Activated naive CD4-positive, alpha-beta T cell treated with anti-CD3 and anti-CD28 coated beads for 36 hours (primary cell): ENCODE measurements at regions not wholly inside any gene's neighbourhood (a gene's known extent, or its start where the extent isn't known, plus 50 kb on each side); places are given as distances from the start of the nearest gene placed in this dataset.

Source experiments
- CTCF ChIA-PET: fragments of 350-600 bp; sonication (Branson Sonifier 250); formaldehyde crosslinking; loops from one replicate; lab custom pipeline; 2021; ENCODE audit warnings: antibody characterized with exemption; lab: Charles Lee
- DNase-seq: peaks from one replicate; pipeline ENCODE4 v3.0.0-alpha.2; 2020
- H3K27ac Mint-ChIP-seq: one replicate; pipeline ENCODE4 v1.8.0; 2021; ENCODE audit warnings: mild to moderate bottlenecking, mixed read lengths
- H3K27me3 Mint-ChIP-seq: one replicate; pipeline ENCODE4 v1.8.0; 2021; ENCODE audit warnings: low read depth, mixed read lengths
- H3K36me3 Mint-ChIP-seq: one replicate; pipeline ENCODE4 v1.8.0; 2021; ENCODE audit warnings: low read depth, mixed read lengths
- H3K4me1 Mint-ChIP-seq: one replicate; pipeline ENCODE4 v1.8.0; 2021; ENCODE audit warnings: low read depth, mixed read lengths
- H3K4me3 Mint-ChIP-seq: one replicate; pipeline ENCODE4 v1.8.0; 2021; ENCODE audit warnings: mild to moderate bottlenecking, moderate library complexity, mixed read lengths
- H3K9me3 Mint-ChIP-seq: one replicate; pipeline ENCODE4 v1.8.0; 2021; ENCODE audit warnings: mixed read lengths
- intact Hi-C: fragments of 100-400 bp; cut with micrococcal nuclease; formaldehyde crosslinking; loops from one replicate; pipeline ENCODE4 v1.15.1; 2023

- Mint-ChIP-seq H3K27me3 (peaks cover 9% of the 10 kb centered on the region), H3K9me3 (no peaks in the 10 kb centered on the region), H3K36me3 (no peaks in the 10 kb centered on the region), H3K4me3 (no peak overlapping the region), H3K27ac (no peak overlapping the region), H3K4me1 (no peaks in the 10 kb centered on the region)
- DNase-seq, result peak; percentile 61
- CTCF ChIA-PET, result interaction anchor here (1.2 to 1.7 kb wide), 2 partner anchors 16 to 124 kb away, joined by 3 to 7 read pairs; no protein-coding TSS in a partner anchor
- intact Hi-C loops, result loop anchor here (1.0 to 2.0 kb wide), 2 partner anchors 46 to 123 kb away; no protein-coding TSS in a partner anchor
These were observed 49.7 kb upstream of the BHLHE23 start for GRCh38 chr20:63056236-63057170.
